ENCODE measurements at regions not wholly inside any gene's neighbourhood (a gene's known extent, or its start where the extent isn't known, plus 50 kb on each side); places are given as distances from the start of the nearest gene placed in this dataset.

GRCh38 chr11:106461839-106462545 lies 384.5 kb downstream of the AASDHPPT start:
- no peak overlapping the region for H3K27ac ChIP-seq
- H3K36me3 ChIP-seq: no peaks in the 10 kb centered on the region
- H3K4me3 ChIP-seq: no peak overlapping the region
- no peak for TF ChIP-seq CTCF (IDR thresholded peaks at IDR 0.05)
- no peak for TF ChIP-seq POLR2A (IDR thresholded peaks at IDR 0.05)
- H3K4me1 ChIP-seq: peaks cover 0 to 21% (median 0%) of the 10 kb centered on the region in 4 donors
- no peak for DNase-seq
- no peaks in the 10 kb centered on the region for H3K9me3 ChIP-seq
- no peaks in the 10 kb centered on the region for H3K27me3 ChIP-seq

- no peak for DNase-seq
- H3K27me3 ChIP-seq: no peaks in the 10 kb centered on the region
- H3K4me1 ChIP-seq: peaks cover 0 to 25% (median 0%) of the 10 kb centered on the region in 4 donors
- H3K36me3 ChIP-seq: no peaks in the 10 kb centered on the region
- H3K27ac ChIP-seq: no peak overlapping the region
- H3K4me3 ChIP-seq: no peak overlapping the region
- no peak for TF ChIP-seq CTCF (IDR thresholded peaks at IDR 0.05)
- TF ChIP-seq POLR2A (IDR thresholded peaks at IDR 0.05): no peak
- H3K9me3 ChIP-seq: no peaks in the 10 kb centered on the region
Observed at GRCh38 chr11:106463154-106463553, 385.7 kb downstream of the AASDHPPT start.

GRCh38 chr11:106463796-106464201 lies 386.3 kb downstream of the AASDHPPT start:
- TF ChIP-seq CTCF (IDR thresholded peaks at IDR 0.05) (no peak), POLR2A (IDR thresholded peaks at IDR 0.05) (no peak)
- no peak overlapping the region for H3K4me3 ChIP-seq
- H3K27ac ChIP-seq: no peak overlapping the region
- H3K4me1 ChIP-seq: peaks cover 0 to 25% (median 0%) of the 10 kb centered on the region in 4 donors
- no peaks in the 10 kb centered on the region for H3K27me3 ChIP-seq
- H3K36me3 ChIP-seq: no peaks in the 10 kb centered on the region
- no peaks in the 10 kb centered on the region for H3K9me3 ChIP-seq
- DNase-seq: no peak

- Histone ChIP-seq H3K4me3 (no peak overlapping the region), H3K4me1 (peaks cover 0 to 25% (median 0%) of the 10 kb centered on the region in 4 donors), H3K9me3 (no peaks in the 10 kb centered on the region), H3K27ac (no peak overlapping the region), H3K36me3 (no peaks in the 10 kb centered on the region), H3K27me3 (no peaks in the 10 kb centered on the region)
- TF ChIP-seq CTCF (IDR thresholded peaks at IDR 0.05) (no peak), POLR2A (IDR thresholded peaks at IDR 0.05) (no peak)
- no peak for DNase-seq
Observed at GRCh38 chr11:106464728-106465127, 387.3 kb downstream of the AASDHPPT start.

- no peak for DNase-seq
Observed at GRCh38 chr11:106466521-106467080, 389.1 kb downstream of the AASDHPPT start.

More at GRCh38 chr11:106466521-106467080, 389.1 kb downstream of the AASDHPPT start:
- Histone ChIP-seq H3K4me1 (peaks cover 0 to 29% (median 0%) of the 10 kb centered on the region in 4 donors), H3K36me3 (no peaks in the 10 kb centered on the region), H3K27me3 (no peaks in the 10 kb centered on the region), H3K4me3 (no peak overlapping the region), H3K9me3 (no peaks in the 10 kb centered on the region), H3K27ac (peak overlapping the region in 1 of 4 donors; percentile 14)
- TF ChIP-seq POLR2A (IDR thresholded peaks at IDR 0.05) (no peak), CTCF (IDR thresholded peaks at IDR 0.05) (no peak)
